ENCODE measurements at regions not wholly inside any gene's neighbourhood (a gene's known extent, or its start where the extent isn't known, plus 50 kb on each side); places are given as distances from the start of the nearest gene placed in this dataset.

DNA sequence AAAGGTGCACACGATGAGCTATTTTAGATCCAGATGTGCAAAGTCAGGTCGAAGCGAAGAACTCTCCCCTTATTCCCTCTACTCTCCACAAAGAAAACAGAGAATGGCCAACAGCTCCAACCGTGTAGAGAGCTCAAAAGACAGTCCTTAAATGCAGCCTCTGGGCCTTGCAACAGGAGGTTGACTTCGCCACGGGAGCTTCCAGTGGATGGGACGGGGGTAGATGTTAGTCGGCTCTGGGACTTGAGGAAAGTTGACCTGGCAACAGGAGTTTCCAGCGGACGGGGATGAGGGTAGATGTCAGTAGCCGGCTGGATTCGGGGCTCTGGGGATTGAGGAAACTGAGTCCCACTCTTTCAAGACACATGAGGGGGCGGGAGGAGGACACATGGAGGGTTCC, 450.4 kb downstream of the BRD1 start:
- peak in 1 of 10 donors; percentile 60 for DNase-seq
- intact Hi-C loops (cut with DNase I): no loop called here

DNA sequence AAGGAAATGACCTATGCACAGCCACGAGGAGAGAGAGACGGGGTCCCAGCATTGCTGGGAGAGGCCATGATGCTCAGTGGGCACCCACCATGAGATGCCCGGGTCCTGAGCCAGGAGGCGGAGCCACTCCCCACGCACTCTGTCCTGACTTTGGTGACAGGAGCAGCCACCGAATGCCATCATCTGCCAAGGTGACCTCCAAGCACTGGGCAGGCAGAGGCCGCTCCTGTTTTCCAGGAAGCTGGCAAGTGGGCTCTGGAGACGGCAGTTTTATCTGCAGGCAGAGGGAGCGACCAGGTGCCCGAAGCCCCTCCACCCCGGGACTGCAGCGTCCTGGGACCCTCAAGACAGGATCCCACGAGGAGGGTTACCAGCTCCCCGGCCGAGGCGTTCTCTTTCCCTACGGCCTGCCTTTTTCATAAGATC, 453.9 kb downstream of the BRD1 start:
- intact Hi-C loops (cut with DNase I): no loop called here

GRCh38 chr22:49373289-49373666, 454.4 kb downstream of the BRD1 start:
- intact Hi-C loops (cut with DNase I): no loop called here
- DNase-seq: peak in 2 of 10 donors; percentile 23 to 40

More for the DNA sequence above, 453.9 kb downstream of the BRD1 start:
- peak in 3 of 10 donors; percentile 2 to 62 (median 59) for DNase-seq

DNA sequence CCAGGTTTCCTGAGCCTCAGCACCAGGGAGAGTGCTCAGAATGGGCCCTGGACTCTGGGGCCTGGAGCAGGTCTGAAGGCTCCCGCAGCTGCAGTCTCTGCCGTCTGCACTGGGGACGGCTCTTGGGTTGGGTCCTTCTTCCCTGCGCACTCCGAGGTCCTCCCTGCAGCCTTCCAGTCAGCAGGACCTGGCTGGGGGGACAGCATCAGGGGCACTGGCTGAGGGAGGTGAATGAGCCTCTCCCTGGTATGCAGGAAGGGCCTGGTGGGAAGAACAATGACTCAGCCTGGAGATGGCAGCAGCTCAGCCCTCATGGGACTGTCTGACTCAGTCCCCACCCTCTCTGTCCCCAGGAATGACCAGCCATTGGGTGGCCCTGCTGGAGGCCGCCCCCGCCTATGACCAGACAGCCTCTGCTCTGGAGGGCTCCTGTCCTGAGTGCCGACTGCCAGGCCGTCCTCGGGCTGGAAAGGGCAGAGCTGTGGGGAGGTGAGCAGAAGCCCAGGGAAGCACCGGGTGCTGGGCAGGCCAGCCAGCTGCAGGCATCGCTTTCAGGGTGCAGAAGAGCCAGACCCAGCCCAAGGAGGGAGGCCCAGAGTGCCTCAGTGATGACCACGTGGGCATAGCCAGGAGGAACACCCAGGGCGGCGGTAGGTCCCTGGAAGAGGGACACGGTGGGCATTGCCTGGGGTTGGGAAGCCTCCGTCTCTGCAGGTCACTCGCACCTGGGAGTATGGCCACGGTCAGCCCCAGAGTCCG, 455.0 kb downstream of the BRD1 start:
- intact Hi-C loops (cut with DNase I): no loop called here
- DNase-seq: peak in 6 of 10 donors; percentile 20 to 88 (median 39)

GRCh38 chr22:49372111-49372529, 455.6 kb downstream of the BRD1 start:
- peak in 4 of 10 donors; percentile 8 to 70 (median 32) for DNase-seq
- intact Hi-C loops (cut with DNase I): no loop called here

GRCh38 chr22:49371325-49372110, 456.2 kb downstream of the BRD1 start:
- intact Hi-C loops (cut with DNase I): no loop called here
- peak in 3 of 10 donors; percentile 5 to 75 (median 62) for DNase-seq

- peak in 2 of 10 donors; percentile 56 to 66 for DNase-seq
- intact Hi-C loops (cut with DNase I): no loop called here
These were observed 456.9 kb downstream of the BRD1 start for GRCh38 chr22:49370627-49371301.

GRCh38 chr22:49369726-49370626, 457.7 kb downstream of the BRD1 start:
- intact Hi-C loops (cut with DNase I): no loop called here

DNA sequence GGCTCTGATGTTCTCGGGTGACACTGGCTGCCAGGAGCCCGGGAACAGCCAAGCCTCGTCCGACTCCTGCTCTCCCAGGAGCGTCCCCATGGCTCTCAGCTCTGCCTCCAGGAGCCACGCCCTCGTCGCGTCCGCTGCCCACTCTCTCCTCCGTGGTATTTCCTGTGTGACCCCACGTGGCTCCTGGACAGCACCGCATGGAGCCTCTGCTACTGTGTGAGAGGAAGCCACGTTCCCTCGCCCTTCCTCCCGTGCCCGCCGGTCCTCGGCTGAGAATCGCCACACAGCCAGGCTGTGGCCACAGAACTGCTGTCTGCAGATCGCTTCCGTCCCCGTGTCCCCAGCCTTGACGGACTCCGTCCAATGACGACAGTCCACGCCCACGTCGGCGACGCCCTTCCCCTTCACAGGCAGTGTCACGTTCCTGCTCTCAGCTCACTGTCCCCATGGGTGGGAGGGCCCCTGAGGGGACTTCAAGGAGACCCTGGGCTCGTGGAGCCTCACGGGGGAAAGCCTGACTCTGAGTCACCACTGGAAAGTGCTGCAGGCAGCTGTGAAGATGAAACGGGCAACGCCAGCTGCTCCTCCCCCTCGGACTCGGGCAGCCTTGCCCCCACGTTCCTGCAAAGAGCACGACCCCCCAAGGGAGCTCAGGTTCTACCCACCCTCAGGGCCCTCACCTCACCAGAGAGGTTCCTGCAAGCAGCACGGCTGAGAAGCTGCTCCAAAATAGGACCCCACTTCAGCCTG, 458.5 kb downstream of the BRD1 start:
- intact Hi-C loops (cut with DNase I): no loop called here
- DNase-seq: peak in 3 of 10 donors; percentile 73 to 87 (median 76)

More at GRCh38 chr22:49369726-49370626, 457.7 kb downstream of the BRD1 start:
- DNase-seq: peak in 3 of 10 donors; percentile 6 to 37 (median 14)

DNA sequence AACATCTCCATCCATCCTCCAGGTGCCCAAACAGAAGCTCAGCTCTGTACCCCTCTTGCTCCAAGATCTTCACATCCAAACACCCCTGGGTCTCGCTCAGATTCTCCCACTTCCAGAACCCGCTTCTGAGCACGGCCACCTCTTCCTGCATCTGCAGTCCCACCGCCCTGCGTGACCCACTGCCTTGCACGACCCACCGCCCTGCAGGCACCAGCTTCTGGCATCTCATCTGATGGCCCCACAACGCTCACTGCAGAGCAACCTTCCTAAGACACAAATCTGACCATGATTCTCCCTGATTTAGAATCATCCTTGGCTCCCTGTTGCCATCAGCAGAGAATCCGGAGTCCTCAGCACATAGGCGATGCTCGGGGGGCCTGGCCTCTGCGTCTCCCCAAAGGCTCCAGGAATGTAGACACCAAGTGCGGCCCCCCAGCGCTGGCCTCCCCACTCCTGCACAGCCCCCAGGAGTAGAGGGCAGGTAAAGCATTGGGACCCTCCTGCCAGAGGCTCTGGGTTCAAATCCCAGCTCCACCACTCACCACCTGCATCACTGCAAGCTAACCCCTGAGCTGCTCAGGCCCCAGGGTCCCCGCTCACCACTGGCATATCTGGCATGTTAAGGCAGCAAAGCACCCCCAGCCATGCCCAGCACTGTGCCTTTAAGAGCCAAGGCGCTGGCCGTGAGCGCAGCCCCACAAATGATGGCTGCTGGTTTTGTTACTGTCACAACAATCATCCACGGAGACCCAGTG, 459.3 kb downstream of the BRD1 start:
- intact Hi-C loops (cut with DNase I): no loop called here
- peak in 4 of 10 donors; percentile 6 to 81 (median 66) for DNase-seq

DNA sequence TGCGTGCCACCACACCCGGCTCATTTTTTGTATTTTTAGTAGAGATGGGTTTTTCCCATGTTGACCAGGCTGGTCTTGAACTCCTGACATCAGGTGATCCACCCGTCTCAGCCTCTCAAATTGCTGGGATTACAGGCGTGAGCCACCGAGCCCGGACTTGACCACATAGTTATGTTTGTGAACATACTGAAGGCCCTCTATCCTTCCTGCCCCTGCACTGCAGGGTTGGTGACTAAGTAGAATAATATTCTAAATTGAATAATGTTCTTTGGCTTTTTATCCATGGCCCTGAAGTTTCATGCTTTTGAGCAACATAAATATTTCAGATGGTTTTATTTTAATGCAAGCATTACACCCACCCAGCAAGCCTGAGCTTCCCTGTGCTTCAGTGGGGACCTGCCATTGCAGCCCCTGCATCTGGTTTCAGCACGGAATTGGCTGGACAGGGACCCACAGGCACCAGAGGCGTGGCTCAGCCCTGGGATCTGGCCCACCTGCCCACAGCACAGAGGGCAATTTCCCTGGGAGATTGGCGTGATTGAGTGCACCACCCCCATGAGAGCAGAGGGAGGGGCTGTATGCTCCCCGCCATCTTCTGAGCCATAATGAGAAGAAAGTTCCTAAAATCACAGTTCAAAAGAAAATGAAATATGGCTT, 460.5 kb downstream of the BRD1 start:
- peak in 2 of 10 donors; percentile 2 to 54 for DNase-seq
- intact Hi-C loops (cut with DNase I): no loop called here

DNA sequence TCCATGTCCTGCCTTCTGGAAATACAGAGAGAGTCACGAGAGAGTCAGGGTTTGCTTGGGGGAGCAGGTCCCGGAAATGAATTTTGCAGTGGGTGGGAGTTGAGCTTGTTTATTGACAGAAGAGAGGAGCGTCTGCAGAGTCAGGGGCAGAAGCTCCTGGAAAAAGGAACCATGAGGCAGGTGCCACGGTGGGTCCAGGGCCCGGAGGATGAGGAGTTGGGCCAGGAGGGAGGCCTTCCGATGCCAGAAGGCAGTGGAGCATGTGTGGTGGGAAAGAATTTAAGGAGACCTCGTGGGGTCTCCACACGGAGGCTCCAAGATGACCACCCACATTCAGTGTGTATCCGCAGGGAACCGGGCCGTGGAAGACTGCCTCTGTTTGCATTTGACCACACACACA, 461.2 kb downstream of the BRD1 start:
- DNase-seq: peak in 2 of 10 donors; percentile 7 to 37
- intact Hi-C loops (cut with DNase I): no loop called here

DNA sequence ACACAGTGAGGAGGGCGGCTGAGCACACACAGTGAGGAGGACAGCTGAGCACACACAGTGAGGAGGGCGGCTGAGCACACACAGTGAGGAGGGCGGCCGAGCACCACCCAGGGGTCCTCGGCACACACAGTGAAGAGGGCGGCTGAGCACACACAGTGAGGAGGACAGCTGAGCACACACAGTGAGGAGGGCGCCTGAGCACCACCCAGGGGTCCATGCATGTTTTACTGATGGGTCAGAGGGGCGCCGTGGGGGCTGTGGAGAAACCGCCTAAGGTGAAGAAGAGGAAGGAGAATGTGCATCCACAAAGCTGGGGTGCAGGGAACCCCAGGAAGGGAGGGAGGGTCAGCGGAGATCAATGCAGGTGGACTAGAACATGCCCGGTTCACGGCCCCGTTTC, 461.8 kb downstream of the BRD1 start:
- intact Hi-C loops (cut with DNase I): no loop called here
- peak in 3 of 10 donors; percentile 47 to 57 (median 56) for DNase-seq

GRCh38 chr22:49365191-49365837, 462.4 kb downstream of the BRD1 start:
- DNase-seq: peak in 3 of 10 donors; percentile 3 to 75 (median 56)
- intact Hi-C loops (cut with DNase I): no loop called here

DNA sequence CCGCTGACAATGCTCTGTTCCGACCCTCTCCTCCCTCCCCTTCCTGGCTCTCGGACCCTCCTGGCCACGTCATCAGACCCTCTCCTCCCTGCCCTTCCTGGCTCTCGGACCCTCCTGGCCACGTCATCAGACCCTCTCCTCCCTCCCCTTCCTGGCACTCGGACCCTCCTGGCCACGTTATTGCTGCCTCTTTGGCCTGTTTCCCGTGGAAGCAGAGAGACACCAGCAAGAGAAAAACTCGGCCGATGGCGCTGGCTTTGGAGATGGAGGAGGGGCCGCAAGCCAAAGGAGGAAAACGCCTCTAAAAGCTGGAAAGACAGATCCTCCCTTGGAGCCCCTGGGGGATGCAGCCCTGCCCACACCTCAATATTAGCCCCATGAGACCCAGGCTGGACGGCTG, 463.3 kb downstream of the BRD1 start:
- intact Hi-C loops (cut with DNase I): no loop called here

DNA sequence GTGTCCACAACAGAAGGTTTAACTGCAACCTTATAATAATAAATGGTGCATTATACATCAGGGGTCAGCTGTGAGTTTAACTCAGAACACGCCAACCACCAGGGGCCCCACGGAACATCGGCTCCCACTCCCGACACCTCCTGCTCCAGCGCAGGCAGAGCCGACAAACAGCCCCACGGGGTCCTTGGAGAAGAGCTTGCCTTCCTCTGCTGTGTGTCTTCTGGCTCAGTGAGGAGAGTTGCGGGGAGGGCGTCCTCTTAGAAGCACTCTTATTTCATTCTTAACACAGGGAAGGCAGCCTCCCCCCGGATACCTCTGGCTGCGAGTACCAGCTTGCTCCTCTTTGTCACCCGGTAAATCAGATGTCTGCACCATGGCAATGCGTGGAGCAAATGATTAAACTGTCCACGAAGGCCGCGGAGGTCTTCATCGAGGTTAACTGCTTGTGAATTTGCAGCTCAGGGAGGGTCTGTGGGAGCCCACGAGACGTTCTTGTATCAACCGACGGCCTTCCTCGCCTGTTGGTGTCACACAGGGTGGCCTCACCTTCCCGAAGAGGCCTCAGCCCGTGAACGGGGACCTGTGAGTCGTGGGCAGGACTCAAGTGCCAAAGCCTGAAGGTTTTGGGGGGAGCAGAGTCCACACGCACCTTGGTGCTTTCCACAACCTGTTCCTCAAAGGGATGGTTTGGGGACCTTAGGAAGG, 464.0 kb downstream of the BRD1 start:
- intact Hi-C loops (cut with DNase I): no loop called here
- DNase-seq: peak in 2 of 10 donors; percentile 56 to 62

More for the DNA sequence above, 463.3 kb downstream of the BRD1 start:
- DNase-seq: peak in 4 of 10 donors; percentile 6 to 65 (median 32)

Measured in posterior cingulate gyrus (tissue), 11 donors.